CD8-positive, alpha-beta memory T cell (primary cell): ENCODE measurements at regions not wholly inside any gene's neighbourhood (a gene's known extent, or its start where the extent isn't known, plus 50 kb on each side); places are given as distances from the start of the nearest gene placed in this dataset.

Source experiments
- CTCF ChIA-PET: fragments of 350-600 bp; sonication (Branson Sonifier 250); formaldehyde crosslinking; loops from one replicate; lab custom pipeline; 2021; ENCODE audit warnings: antibody characterized with exemption; lab: Charles Lee
- POLR2A ChIA-PET: fragments of 350-600 bp; sonication (Branson Sonifier 250); formaldehyde crosslinking; loops from one replicate; lab custom pipeline; 2021; ENCODE audit warnings: antibody characterized with exemption; lab: Charles Lee
- DNase-seq, 5 donors: peaks; one replicate each; pipeline versions ENCODE4 v3.0.0 to v3.0.0-alpha.2; 2020 to 2022; ENCODE audit warnings: mixed read lengths in 1 of 5
- H3K27ac ChIP-seq: one replicate; pipeline ENCODE4 v1.7.0; 2013; ENCODE audit warnings: low read depth, mild to moderate bottlenecking, low read length, moderate library complexity
- H3K27me3 ChIP-seq: 2 replicates; pipeline ENCODE4 v1.7.0; 2013; ENCODE audit warnings: low read length, mild to moderate bottlenecking; ENCODE audit not compliant: insufficient read depth, poor library complexity, severe bottlenecking
- H3K36me3 ChIP-seq: 2 replicates; pipeline ENCODE4 v1.7.0; 2013; ENCODE audit warnings: mild to moderate bottlenecking, low read length, moderate library complexity; ENCODE audit not compliant: insufficient read depth
- H3K4me1 ChIP-seq: 2 replicates; pipeline ENCODE4 v1.7.0; 2013; ENCODE audit warnings: mild to moderate bottlenecking, low read length, moderate library complexity; ENCODE audit not compliant: insufficient read depth
- H3K4me3 ChIP-seq: 2 replicates; pipeline ENCODE4 v1.7.0; 2013; ENCODE audit warnings: mild to moderate bottlenecking, low read length
- H3K9me3 ChIP-seq: 2 replicates; pipeline ENCODE4 v1.7.0; 2013; ENCODE audit warnings: mild to moderate bottlenecking, low read length
- H3K27ac Mint-ChIP-seq, 8 donors: one replicate each; pipeline ENCODE4 v1.8.0; 2020 to 2021; ENCODE audit warnings: mixed read lengths in 8 of 8, mild to moderate bottlenecking in 6 of 8, inconsistent platforms in 3 of 8, moderate library complexity in 3 of 8
- H3K27me3 Mint-ChIP-seq, 2 donors: one replicate each; pipeline ENCODE4 v1.8.0; 2020 to 2021; ENCODE audit warnings: mixed read lengths in 2 of 2, mild to moderate bottlenecking in 1 of 2, moderate library complexity in 1 of 2
- H3K36me3 Mint-ChIP-seq, 3 donors: one replicate each; pipeline ENCODE4 v1.8.0; 2020 to 2021; ENCODE audit warnings: mixed read lengths in 3 of 3, inconsistent platforms in 1 of 3, mild to moderate bottlenecking in 1 of 3
- H3K4me1 Mint-ChIP-seq, 3 donors: one replicate each; pipeline ENCODE4 v1.8.0; 2020 to 2021; ENCODE audit warnings: mixed read lengths in 3 of 3, inconsistent platforms in 1 of 3, mild to moderate bottlenecking in 1 of 3
- H3K4me3 Mint-ChIP-seq, 7 donors: one replicate each; pipeline ENCODE4 v1.8.0; 2020 to 2021; ENCODE audit warnings: mixed read lengths in 7 of 7, mild to moderate bottlenecking in 6 of 7, moderate library complexity in 4 of 7, inconsistent platforms in 2 of 7
- H3K9me3 Mint-ChIP-seq, 5 donors: one replicate each; pipeline ENCODE4 v1.8.0; 2020 to 2022; ENCODE audit warnings: mixed read lengths in 5 of 5, mild to moderate bottlenecking in 3 of 5, moderate library complexity in 2 of 5, inconsistent platforms in 1 of 5

GRCh38 chr5:164357395-164358033, 852.1 kb downstream of the MAT2B start:
- CTCF ChIA-PET: no interaction called here
- no peaks in the 10 kb centered on the region for H3K4me1 Mint-ChIP-seq
- H3K36me3 Mint-ChIP-seq: no peaks in the 10 kb centered on the region
- Histone ChIP-seq H3K9me3 (no peaks in the 10 kb centered on the region), H3K4me3 (no peak overlapping the region), H3K27ac (peak overlapping the region; percentile 76), H3K27me3 (no peaks in the 10 kb centered on the region), H3K4me1 (no peaks in the 10 kb centered on the region), H3K36me3 (no peaks in the 10 kb centered on the region)
- H3K4me3 Mint-ChIP-seq: no peak overlapping the region
- peaks cover 0 to 27% (median 5%) of the 10 kb centered on the region in 5 donors for H3K9me3 Mint-ChIP-seq
- no peaks in the 10 kb centered on the region for H3K27me3 Mint-ChIP-seq
- H3K27ac Mint-ChIP-seq: no peak overlapping the region
- POLR2A ChIA-PET: no interaction called here
- DNase-seq: no peak

GRCh38 chr5:164358531-164359259, 853.3 kb downstream of the MAT2B start:
- Mint-ChIP-seq H3K9me3 (peaks cover 2 to 32% (median 5%) of the 10 kb centered on the region in 5 donors), H3K27me3 (no peaks in the 10 kb centered on the region), H3K27ac (no peak overlapping the region), H3K4me1 (no peaks in the 10 kb centered on the region), H3K36me3 (no peaks in the 10 kb centered on the region), H3K4me3 (no peak overlapping the region)
- POLR2A ChIA-PET: no interaction called here
- CTCF ChIA-PET: no interaction called here
- Histone ChIP-seq H3K27me3 (no peaks in the 10 kb centered on the region), H3K4me3 (no peak overlapping the region), H3K36me3 (no peaks in the 10 kb centered on the region), H3K4me1 (no peaks in the 10 kb centered on the region), H3K9me3 (no peaks in the 10 kb centered on the region), H3K27ac (peak overlapping the region; percentile 76)
- no peak for DNase-seq

GRCh38 chr5:164359260-164360255, 854.1 kb downstream of the MAT2B start:
- peaks cover 2 to 31% (median 5%) of the 10 kb centered on the region in 5 donors for H3K9me3 Mint-ChIP-seq
- Histone ChIP-seq H3K4me3 (no peak overlapping the region), H3K36me3 (no peaks in the 10 kb centered on the region), H3K4me1 (no peaks in the 10 kb centered on the region), H3K9me3 (no peaks in the 10 kb centered on the region), H3K27me3 (no peaks in the 10 kb centered on the region), H3K27ac (peak overlapping the region; percentile 76)
- no peak for DNase-seq
- H3K36me3 Mint-ChIP-seq: no peaks in the 10 kb centered on the region
- H3K27me3 Mint-ChIP-seq: no peaks in the 10 kb centered on the region
- CTCF ChIA-PET: no interaction called here
- no peak overlapping the region for H3K27ac Mint-ChIP-seq
- no peak overlapping the region for H3K4me3 Mint-ChIP-seq
- H3K4me1 Mint-ChIP-seq: no peaks in the 10 kb centered on the region
- POLR2A ChIA-PET: no interaction called here

GRCh38 chr5:164360589-164360988, 855.2 kb downstream of the MAT2B start:
- Histone ChIP-seq H3K27ac (peak overlapping the region; percentile 76), H3K4me3 (no peak overlapping the region), H3K36me3 (no peaks in the 10 kb centered on the region), H3K27me3 (no peaks in the 10 kb centered on the region), H3K9me3 (no peaks in the 10 kb centered on the region), H3K4me1 (no peaks in the 10 kb centered on the region)
- ChIA-PET CTCF (no interaction called here), POLR2A (no interaction called here)
- no peaks in the 10 kb centered on the region for H3K4me1 Mint-ChIP-seq
- peaks cover 5 to 30% (median 7%) of the 10 kb centered on the region in 5 donors for H3K9me3 Mint-ChIP-seq
- H3K36me3 Mint-ChIP-seq: no peaks in the 10 kb centered on the region
- H3K27me3 Mint-ChIP-seq: no peaks in the 10 kb centered on the region
- no peak overlapping the region for H3K4me3 Mint-ChIP-seq
- H3K27ac Mint-ChIP-seq: no peak overlapping the region
- no peak for DNase-seq

- H3K27me3 ChIP-seq: no peaks in the 10 kb centered on the region
- H3K4me1 ChIP-seq: no peaks in the 10 kb centered on the region
- H3K27ac ChIP-seq: no peak overlapping the region
- ChIA-PET CTCF (no interaction called here), POLR2A (no interaction called here)
- no peak overlapping the region for H3K4me3 Mint-ChIP-seq
- no peaks in the 10 kb centered on the region for H3K36me3 ChIP-seq
- no peak for DNase-seq
- H3K36me3 Mint-ChIP-seq: no peaks in the 10 kb centered on the region
- no peaks in the 10 kb centered on the region for H3K9me3 ChIP-seq
- peaks cover 6 to 22% (median 9%) of the 10 kb centered on the region in 5 donors for H3K9me3 Mint-ChIP-seq
- H3K4me1 Mint-ChIP-seq: no peaks in the 10 kb centered on the region
- no peak overlapping the region for H3K4me3 ChIP-seq
- H3K27ac Mint-ChIP-seq: no peak overlapping the region
- no peaks in the 10 kb centered on the region for H3K27me3 Mint-ChIP-seq
Measured at GRCh38 chr5:164361986-164362385, 856.6 kb downstream of the MAT2B start.

- no peak for DNase-seq
- H3K27me3 Mint-ChIP-seq: no peaks in the 10 kb centered on the region
- Histone ChIP-seq H3K4me1 (no peaks in the 10 kb centered on the region), H3K9me3 (no peaks in the 10 kb centered on the region), H3K27me3 (no peaks in the 10 kb centered on the region), H3K27ac (no peak overlapping the region), H3K4me3 (no peak overlapping the region), H3K36me3 (no peaks in the 10 kb centered on the region)
- peaks cover 7 to 22% (median 10%) of the 10 kb centered on the region in 5 donors for H3K9me3 Mint-ChIP-seq
- H3K4me3 Mint-ChIP-seq: no peak overlapping the region
- no peaks in the 10 kb centered on the region for H3K4me1 Mint-ChIP-seq
- no peaks in the 10 kb centered on the region for H3K36me3 Mint-ChIP-seq
- POLR2A ChIA-PET: no interaction called here
- CTCF ChIA-PET: no interaction called here
- no peak overlapping the region for H3K27ac Mint-ChIP-seq
Measured at GRCh38 chr5:164362835-164363234, 857.4 kb downstream of the MAT2B start.

- no peaks in the 10 kb centered on the region for H3K9me3 ChIP-seq
- ChIA-PET CTCF (no interaction called here), POLR2A (no interaction called here)
- Mint-ChIP-seq H3K27me3 (no peaks in the 10 kb centered on the region), H3K9me3 (peaks cover 5 to 26% (median 11%) of the 10 kb centered on the region in 5 donors), H3K4me3 (no peak overlapping the region), H3K36me3 (no peaks in the 10 kb centered on the region), H3K27ac (no peak overlapping the region), H3K4me1 (no peaks in the 10 kb centered on the region)
- H3K27me3 ChIP-seq: no peaks in the 10 kb centered on the region
- H3K36me3 ChIP-seq: no peaks in the 10 kb centered on the region
- H3K27ac ChIP-seq: no peak overlapping the region
- no peak for DNase-seq
- no peak overlapping the region for H3K4me3 ChIP-seq
- H3K4me1 ChIP-seq: no peaks in the 10 kb centered on the region
Measured at GRCh38 chr5:164364237-164365208, 859.1 kb downstream of the MAT2B start.
